Smooth muscle cell (in vitro differentiated cells): ENCODE measurements at regions not wholly inside any gene's neighbourhood (a gene's known extent, or its start where the extent isn't known, plus 50 kb on each side); places are given as distances from the start of the nearest gene placed in this dataset.

Experiments
- DNase-seq: peaks from one replicate; lab custom pipeline; 2025; ENCODE audit not compliant: unreplicated experiment; lab: John Stamatoyannopoulos, UW
- H2AFZ ChIP-seq: fragments of 200-600 bp; sonication (generic); 2 replicates; pipeline ENCODE4 v1.6.0; 2016; ENCODE audit warnings: antibody characterized with exemption, low read depth, mild to moderate bottlenecking
- H3F3A ChIP-seq: fragments of 200-600 bp; sonication (generic); 2 replicates; pipeline ENCODE4 v1.6.0; 2017; ENCODE audit warnings: antibody characterized with exemption, low read depth
- H3K27ac ChIP-seq: fragments of 200-600 bp; sonication (generic); 2 replicates; pipeline ENCODE4 v1.5.1; 2016; ENCODE audit warnings: low read depth, mild to moderate bottlenecking
- H3K27me3 ChIP-seq: fragments of 200-600 bp; sonication (generic); 2 replicates; pipeline ENCODE4 v1.6.1; 2016; ENCODE audit warnings: low read depth, mild to moderate bottlenecking
- H3K36me3 ChIP-seq: fragments of 200-600 bp; sonication (generic); 2 replicates; pipeline ENCODE4 v1.5.1; 2016; ENCODE audit warnings: low read depth
- H3K4me1 ChIP-seq: fragments of 200-600 bp; sonication (generic); 2 replicates; pipeline ENCODE4 v1.5.1; 2016; ENCODE audit warnings: low read depth
- H3K4me2 ChIP-seq: fragments of 200-600 bp; sonication (generic); 2 replicates; pipeline ENCODE4 v1.6.0; 2016; ENCODE audit warnings: mild to moderate bottlenecking
- H3K4me3 ChIP-seq: fragments of 200-600 bp; sonication (generic); 2 replicates; pipeline ENCODE4 v1.5.1; 2016; ENCODE audit warnings: mild to moderate bottlenecking
- H3K79me2 ChIP-seq: fragments of 200-600 bp; sonication (generic); 2 replicates; pipeline ENCODE4 v1.6.0; 2016; ENCODE audit warnings: low read depth, mild to moderate bottlenecking
- H3K9ac ChIP-seq: fragments of 200-600 bp; sonication (generic); 2 replicates; pipeline ENCODE4 v1.6.0; 2016; ENCODE audit warnings: low read depth
- H3K9me3 ChIP-seq: fragments of 200-600 bp; sonication (generic); replicated peaks from 2 replicates; pipeline ENCODE4 v1.5.1; 2016; ENCODE audit warnings: low read depth
- H4K20me1 ChIP-seq: fragments of 200-600 bp; sonication (generic); 2 replicates; pipeline ENCODE4 v1.6.0; 2016; ENCODE audit warnings: low read depth
- WGBS: methylation state at CpG from one replicate; pipeline ENCODE4 v1.1.7; 2016; ENCODE audit warnings: low lambda C conversion rate; 5-methylcytosine and 5-hydroxymethylcytosine counted together
- TF ChIP-seq, protein P1 (sequence below): fragments of 200-600 bp; sonication (generic); IDR thresholded peaks from 2 replicates; pipeline ENCODE4 v1.5.1; 2017; ENCODE audit warnings: borderline replicate concordance, mild to moderate bottlenecking, antibody characterized with exemption; ENCODE audit not compliant: insufficient read depth, poor library complexity, severe bottlenecking

- Histone ChIP-seq H3K9me3 (no peaks in the 10 kb centered on the region), H3K9ac (no peak overlapping the region), H3K27ac (no peak overlapping the region), H3K4me3 (no peak overlapping the region), H3K36me3 (no peaks in the 10 kb centered on the region), H3K4me1 (peaks cover 30% of the 10 kb centered on the region), H3K4me2 (no peak overlapping the region), H4K20me1 (no peaks in the 10 kb centered on the region), H3K79me2 (no peaks in the 10 kb centered on the region), H3F3A (no peaks in the 10 kb centered on the region), H2AFZ (no peak overlapping the region), H3K27me3 (no peaks in the 10 kb centered on the region)
- WGBS = 95% methylated on average over 5 of the region's 5 CpGs
- DNase-seq = no peak
- TF ChIP-seq, protein P1, sequence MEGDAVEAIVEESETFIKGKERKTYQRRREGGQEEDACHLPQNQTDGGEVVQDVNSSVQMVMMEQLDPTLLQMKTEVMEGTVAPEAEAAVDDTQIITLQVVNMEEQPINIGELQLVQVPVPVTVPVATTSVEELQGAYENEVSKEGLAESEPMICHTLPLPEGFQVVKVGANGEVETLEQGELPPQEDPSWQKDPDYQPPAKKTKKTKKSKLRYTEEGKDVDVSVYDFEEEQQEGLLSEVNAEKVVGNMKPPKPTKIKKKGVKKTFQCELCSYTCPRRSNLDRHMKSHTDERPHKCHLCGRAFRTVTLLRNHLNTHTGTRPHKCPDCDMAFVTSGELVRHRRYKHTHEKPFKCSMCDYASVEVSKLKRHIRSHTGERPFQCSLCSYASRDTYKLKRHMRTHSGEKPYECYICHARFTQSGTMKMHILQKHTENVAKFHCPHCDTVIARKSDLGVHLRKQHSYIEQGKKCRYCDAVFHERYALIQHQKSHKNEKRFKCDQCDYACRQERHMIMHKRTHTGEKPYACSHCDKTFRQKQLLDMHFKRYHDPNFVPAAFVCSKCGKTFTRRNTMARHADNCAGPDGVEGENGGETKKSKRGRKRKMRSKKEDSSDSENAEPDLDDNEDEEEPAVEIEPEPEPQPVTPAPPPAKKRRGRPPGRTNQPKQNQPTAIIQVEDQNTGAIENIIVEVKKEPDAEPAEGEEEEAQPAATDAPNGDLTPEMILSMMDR = no peak
Measured at GRCh38 chr9:96172797-96173196, 129.2 kb downstream of the HSD17B3 start.

DNA sequence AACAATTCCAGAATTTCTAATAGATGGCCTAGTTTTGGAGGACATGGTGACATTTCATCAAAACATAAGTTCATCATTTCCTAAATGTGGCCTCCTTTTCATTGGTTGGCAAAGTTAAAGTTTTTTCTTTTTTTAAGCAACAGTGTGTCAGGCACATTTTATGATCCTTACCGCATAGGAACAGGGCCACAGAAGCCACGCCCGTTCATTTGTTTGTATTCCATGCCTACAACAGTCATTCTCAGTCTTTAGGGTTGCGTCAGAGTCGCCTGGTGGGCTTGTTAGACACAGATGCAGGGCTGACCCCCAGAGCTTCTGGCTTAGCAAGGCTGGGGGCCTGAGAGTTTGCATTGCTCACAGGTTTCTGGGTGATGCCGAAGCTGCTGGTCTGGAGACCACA is 130.2 kb downstream of the HSD17B3 start:
- Histone ChIP-seq H3K4me2 (no peak overlapping the region), H3K9me3 (no peaks in the 10 kb centered on the region), H3K9ac (no peak overlapping the region), H3K36me3 (no peaks in the 10 kb centered on the region), H3K27ac (no peak overlapping the region), H3K27me3 (no peaks in the 10 kb centered on the region), H3K4me3 (no peak overlapping the region), H3K79me2 (no peaks in the 10 kb centered on the region), H4K20me1 (no peaks in the 10 kb centered on the region), H2AFZ (no peak overlapping the region), H3K4me1 (peaks cover 27% of the 10 kb centered on the region), H3F3A (no peaks in the 10 kb centered on the region)
- DNase-seq = no peak
- WGBS = 94% methylated on average over 6 of the region's 6 CpGs
- TF ChIP-seq, protein P1 = no peak

DNA sequence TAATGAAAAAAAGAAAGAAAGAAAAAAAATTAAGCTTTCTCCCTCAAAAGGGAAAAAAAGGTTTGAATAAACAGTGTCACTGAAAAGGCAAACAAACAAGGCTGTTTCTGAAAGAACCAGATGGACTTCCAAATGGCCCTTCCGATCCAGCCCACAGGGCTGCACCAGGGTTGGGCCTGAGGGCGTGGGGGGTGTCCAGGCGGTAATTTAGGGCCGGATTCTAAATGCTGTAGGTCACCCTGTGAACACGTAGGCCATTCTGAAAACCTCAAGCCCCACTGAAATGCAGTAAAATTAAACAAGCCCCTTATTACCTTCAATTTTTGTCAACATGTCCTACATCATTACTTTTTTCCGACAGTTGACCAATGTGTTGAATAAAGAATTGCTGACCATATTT is 132.1 kb downstream of the HSD17B3 start:
- Histone ChIP-seq H4K20me1 (no peaks in the 10 kb centered on the region), H3K4me2 (peak overlapping the region; percentile 75)

GRCh38 chr9:96169484-96169883 is 132.5 kb downstream of the HSD17B3 start:
- Histone ChIP-seq H2AFZ (no peak overlapping the region), H3K4me3 (no peak overlapping the region), H3F3A (no peaks in the 10 kb centered on the region), H3K9ac (no peak overlapping the region), H3K4me2 (peak overlapping the region; percentile 75), H3K79me2 (no peaks in the 10 kb centered on the region), H3K27me3 (peaks cover 9% of the 10 kb centered on the region), H3K36me3 (no peaks in the 10 kb centered on the region), H3K9me3 (no peaks in the 10 kb centered on the region), H4K20me1 (no peaks in the 10 kb centered on the region), H3K4me1 (peaks cover 19% of the 10 kb centered on the region), H3K27ac (no peak overlapping the region)
- 5% methylated on average over 15 of the region's 15 CpGs for WGBS
- TF ChIP-seq, protein P1 = no peak
- DNase-seq = peak; percentile 31

More for the DNA sequence above, 132.1 kb downstream of the HSD17B3 start:
- H3K4me3 ChIP-seq = no peak overlapping the region
- no peaks in the 10 kb centered on the region for H3K36me3 ChIP-seq
- no peak overlapping the region for H3K27ac ChIP-seq
- peaks cover 19% of the 10 kb centered on the region for H3K4me1 ChIP-seq
- WGBS = 66% methylated on average over 6 of the region's 6 CpGs
- DNase-seq = no peak
- H2AFZ ChIP-seq = no peak overlapping the region
- no peak overlapping the region for H3K9ac ChIP-seq
- H3K9me3 ChIP-seq = no peaks in the 10 kb centered on the region
- H3K27me3 ChIP-seq = peaks cover 4% of the 10 kb centered on the region
- TF ChIP-seq, protein P1 = no peak
- H3K79me2 ChIP-seq = no peaks in the 10 kb centered on the region
- H3F3A ChIP-seq = no peaks in the 10 kb centered on the region
